Smooth muscle cell of the brain vasculature (primary cell): ENCODE measurements at regions not wholly inside any gene's neighbourhood (a gene's known extent, or its start where the extent isn't known, plus 50 kb on each side); places are given as distances from the start of the nearest gene placed in this dataset.

Source experiments
- DNase-seq: peaks from one replicate; pipeline ENCODE4 v3.0.0-alpha.2; 2012; ENCODE audit warnings: low read depth, low spot score

GRCh38 chr12:28937196-28937595 lies 211.9 kb upstream of the FAR2 start:
- no peak for DNase-seq

- no peak for DNase-seq
Observed at GRCh38 chr12:28938056-28938455, 211.0 kb upstream of the FAR2 start.

GRCh38 chr12:28938581-28939235 lies 210.4 kb upstream of the FAR2 start:
- DNase-seq, result no peak

- DNase-seq, result no peak
Observed at GRCh38 chr12:28939427-28939826, 209.7 kb upstream of the FAR2 start.

GRCh38 chr12:28941248-28941647 lies 207.8 kb upstream of the FAR2 start:
- DNase-seq, result no peak

- DNase-seq, result no peak
Observed at GRCh38 chr12:28946361-28946760, 202.7 kb upstream of the FAR2 start.

- DNase-seq, result no peak
Observed at GRCh38 chr12:28948685-28949084, 200.4 kb upstream of the FAR2 start.

- DNase-seq, result no peak
Observed at GRCh38 chr12:28949184-28949583, 199.9 kb upstream of the FAR2 start.

- no peak for DNase-seq
Observed at GRCh38 chr12:28950049-28950448, 199.0 kb upstream of the FAR2 start.

GRCh38 chr12:28951935-28952334 lies 197.1 kb upstream of the FAR2 start:
- no peak for DNase-seq

- no peak for DNase-seq
Observed at GRCh38 chr12:28954333-28954732, 194.7 kb upstream of the FAR2 start.

- DNase-seq, result peak; percentile 59
Observed at GRCh38 chr12:28955491-28955890, 193.6 kb upstream of the FAR2 start.

- no peak for DNase-seq
Observed at GRCh38 chr12:28955931-28956330, 193.1 kb upstream of the FAR2 start.

- no peak for DNase-seq
Observed at GRCh38 chr12:28958553-28959195, 190.4 kb upstream of the FAR2 start.

GRCh38 chr12:28961948-28962384 lies 187.1 kb upstream of the FAR2 start:
- DNase-seq, result no peak

GRCh38 chr12:28963554-28963953 lies 185.5 kb upstream of the FAR2 start:
- no peak for DNase-seq

GRCh38 chr12:28966046-28966780 lies 182.9 kb upstream of the FAR2 start:
- no peak for DNase-seq

GRCh38 chr12:28967426-28967825 lies 181.7 kb upstream of the FAR2 start:
- no peak for DNase-seq

- no peak for DNase-seq
Observed at GRCh38 chr12:28973491-28973890, 175.6 kb upstream of the FAR2 start.

- no peak for DNase-seq
Observed at GRCh38 chr12:28974166-28974565, 174.9 kb upstream of the FAR2 start.

GRCh38 chr12:28974883-28975282 lies 174.2 kb upstream of the FAR2 start:
- DNase-seq, result no peak

- no peak for DNase-seq
Observed at GRCh38 chr12:28975564-28976340, 173.3 kb upstream of the FAR2 start.
